GM23338 (cell line): ENCODE measurements at regions not wholly inside any gene's neighbourhood (a gene's known extent, or its start where the extent isn't known, plus 50 kb on each side); places are given as distances from the start of the nearest gene placed in this dataset.

Source experiments
- ATAC-seq: fragments of 200-7000 bp; cut with Tn5 transposase; 3 replicates; pipeline ENCODE4 v1.9.1; 2020
- DNase-seq: peaks from one replicate; pipeline ENCODE4 v3.0.0-alpha.2; 2015; ENCODE audit warnings: low spot score
- H2AFZ ChIP-seq: fragments of 200-600 bp; sonication (generic); 2 replicates; pipeline ENCODE4 v1.8.0; 2016; ENCODE audit warnings: antibody characterized with exemption, mild to moderate bottlenecking, moderate library complexity
- H3F3A ChIP-seq: fragments of 200-600 bp; sonication (generic); replicated peaks from 2 replicates; pipeline ENCODE4 v1.8.0; 2017; ENCODE audit warnings: antibody characterized with exemption, mixed run types, low read depth
- H3K27ac ChIP-seq: fragments of 200-600 bp; sonication (generic); 2 replicates; pipeline ENCODE4 v1.6.1; 2016; ENCODE audit warnings: low read depth
- H3K27me3 ChIP-seq: fragments of 200-600 bp; sonication (generic); 2 replicates; pipeline ENCODE4 v1.8.0; 2016; ENCODE audit warnings: mild to moderate bottlenecking, mixed run types, moderate library complexity; ENCODE audit not compliant: insufficient read depth
- H3K36me3 ChIP-seq: fragments of 200-600 bp; sonication (generic); 2 replicates; pipeline ENCODE4 v1.8.0; 2016; ENCODE audit warnings: mild to moderate bottlenecking; ENCODE audit not compliant: insufficient read depth
- H3K4me1 ChIP-seq: fragments of 200-600 bp; sonication (generic); 2 replicates; pipeline ENCODE4 v1.8.0; 2016; ENCODE audit warnings: mild to moderate bottlenecking, moderate library complexity; ENCODE audit not compliant: insufficient read depth
- H3K4me2 ChIP-seq: fragments of 200-600 bp; sonication (generic); 2 replicates; pipeline ENCODE4 v1.7.1; 2017; ENCODE audit warnings: mixed run types
- H3K4me3 ChIP-seq: fragments of 200-600 bp; sonication (generic); 2 replicates; pipeline ENCODE4 v1.6.1; 2016; ENCODE audit warnings: mixed run types
- H3K79me2 ChIP-seq: fragments of 200-600 bp; sonication (generic); replicated peaks from 2 replicates; pipeline ENCODE4 v1.8.0; 2017; ENCODE audit warnings: mild to moderate bottlenecking; ENCODE audit not compliant: insufficient read depth
- H3K9me2 ChIP-seq: fragments of 200-600 bp; sonication (generic); 2 replicates; pipeline ENCODE4 v1.8.0; 2017; ENCODE audit not compliant: insufficient read depth
- H4K20me1 ChIP-seq: fragments of 200-600 bp; sonication (generic); replicated peaks from 2 replicates; pipeline ENCODE4 v1.8.0; 2017; ENCODE audit warnings: mild to moderate bottlenecking; ENCODE audit not compliant: insufficient read depth
- H3K27ac Mint-ChIP-seq: 2 replicates; pipeline ENCODE4 v1.8.0; 2020; ENCODE audit warnings: inconsistent platforms, mild to moderate bottlenecking, moderate library complexity, mixed read lengths
- H3K27me3 Mint-ChIP-seq: 3 replicates; pipeline ENCODE4 v1.8.0; 2022; ENCODE audit warnings: low read depth, mild to moderate bottlenecking, moderate library complexity, mixed read lengths, inconsistent platforms; ENCODE audit not compliant: insufficient read depth, poor library complexity
- H3K36me3 Mint-ChIP-seq: 3 replicates; pipeline ENCODE4 v1.8.0; 2021; ENCODE audit warnings: low read depth, mild to moderate bottlenecking, inconsistent platforms, moderate library complexity, mixed read lengths
- H3K4me1 Mint-ChIP-seq: 3 replicates; pipeline ENCODE4 v1.8.0; 2020; ENCODE audit warnings: mild to moderate bottlenecking, inconsistent platforms, mixed read lengths
- H3K4me3 Mint-ChIP-seq: 3 replicates; pipeline ENCODE4 v1.8.0; 2021; ENCODE audit warnings: moderate library complexity, mild to moderate bottlenecking, inconsistent platforms, mixed read lengths
- H3K9me3 Mint-ChIP-seq: 3 replicates; pipeline ENCODE4 v1.8.0; 2020; ENCODE audit warnings: moderate library complexity, mild to moderate bottlenecking, inconsistent platforms, mixed read lengths
- CREB1 ChIP-seq: fragments of 250-450 bp; sonication (Bioruptor Pico); IDR thresholded peaks from 2 replicates; pipeline ENCODE4 v1.5.0; 2020; ENCODE audit warnings: low read depth, mild to moderate bottlenecking, moderate library complexity
- EZH2 ChIP-seq: fragments of 200-600 bp; sonication (generic); IDR thresholded peaks from one replicate; pipeline ENCODE4 v1.8.0; 2017; ENCODE audit warnings: antibody characterized with exemption, mild to moderate bottlenecking, low read depth; ENCODE audit not compliant: unreplicated experiment
- EZH2phosphoT487 ChIP-seq: fragments of 200-600 bp; sonication (generic); IDR thresholded peaks from one replicate; pipeline ENCODE4 v1.8.1; 2018; ENCODE audit warnings: antibody characterized with exemption; ENCODE audit not compliant: unreplicated experiment
- JUNB ChIP-seq: IDR thresholded peaks from one replicate; pipeline ENCODE4 v1.6.1; 2016; ENCODE audit warnings: antibody characterized with exemption; ENCODE audit not compliant: unreplicated experiment
- NANOG ChIP-seq: IDR thresholded peaks from 2 replicates; pipeline ENCODE4 v1.6.1; 2016; ENCODE audit warnings: antibody characterized with exemption, borderline replicate concordance
- POLR2AphosphoS5 ChIP-seq: IDR thresholded peaks from 2 replicates; pipeline ENCODE4 v1.6.1; 2016; ENCODE audit warnings: antibody characterized with exemption, low read depth
- STAT1 ChIP-seq: IDR thresholded peaks from one replicate; pipeline ENCODE4 v1.6.1; 2016; ENCODE audit warnings: antibody characterized with exemption; ENCODE audit not compliant: unreplicated experiment
- ZNF114 ChIP-seq: fragments of 250-450 bp; sonication (Bioruptor Pico); IDR thresholded peaks from 2 replicates; pipeline ENCODE4 v1.5.0; 2020; ENCODE audit warnings: mild to moderate bottlenecking, moderate library complexity
- ZNF331 ChIP-seq: fragments of 250-450 bp; sonication (Bioruptor Pico); IDR thresholded peaks from 2 replicates; pipeline ENCODE4 v1.5.0; 2020; ENCODE audit warnings: low read depth, mild to moderate bottlenecking, moderate library complexity
- TF ChIP-seq, protein P1 (sequence below): IDR thresholded peaks from 2 replicates; pipeline ENCODE4 v1.6.1; 2016; ENCODE audit warnings: antibody characterized with exemption
- TF ChIP-seq, protein P2 (sequence below): IDR thresholded peaks from one replicate; pipeline ENCODE4 v1.6.1; 2018; ENCODE audit warnings: antibody characterized with exemption; ENCODE audit not compliant: unreplicated experiment
- TF ChIP-seq, protein P3 (sequence below): fragments of 250-450 bp; sonication (Bioruptor Pico); IDR thresholded peaks from 2 replicates; pipeline ENCODE4 v1.5.0; 2020; ENCODE audit warnings: mild to moderate bottlenecking, moderate library complexity
- TF ChIP-seq, protein P4 (sequence below), 2 experiments: fragments of 200-600 bp in 1 of 2; sonication (generic) in 1 of 2; conservative IDR thresholded peaks; 2 replicates each; pipeline versions ENCODE4 v1.5.1 to v1.6.1; 2016 to 2017; ENCODE audit warnings: antibody characterized with exemption in 2 of 2, low read depth in 2 of 2, mild to moderate bottlenecking in 2 of 2, moderate library complexity in 1 of 2

GRCh38 chr1:17949511-17949910, 158.1 kb upstream of the IGSF21 start:
- no peaks in the 10 kb centered on the region for H3K36me3 Mint-ChIP-seq
- Histone ChIP-seq H3K9me2 (no peaks in the 10 kb centered on the region), H3K79me2 (no peaks in the 10 kb centered on the region), H3K4me2 (no peak overlapping the region), H3K4me3 (no peak overlapping the region), H3F3A (no peaks in the 10 kb centered on the region), H3K27ac (no peak overlapping the region), H4K20me1 (no peaks in the 10 kb centered on the region), H3K4me1 (no peaks in the 10 kb centered on the region), H2AFZ (no peak overlapping the region), H3K27me3 (no peaks in the 10 kb centered on the region), H3K36me3 (no peaks in the 10 kb centered on the region)
- peaks cover 3% of the 10 kb centered on the region; the same call in 2 of the 3 replicates for H3K4me1 Mint-ChIP-seq
- DNase-seq = no peak
- peaks cover 19% of the 10 kb centered on the region for H3K27me3 Mint-ChIP-seq
- ATAC-seq = no peak
- no peaks in the 10 kb centered on the region for H3K9me3 Mint-ChIP-seq
- TF ChIP-seq EZH2 (no peak), ZNF114 (CRISPR knock-in tag) (no peak), POLR2AphosphoS5 (no peak), CREB1 (CRISPR knock-in tag) (no peak), ZNF331 (CRISPR knock-in tag) (no peak), STAT1 (no peak), EZH2phosphoT487 (no peak), NANOG (no peak), JUNB (no peak)
- TF ChIP-seq, protein P1, sequence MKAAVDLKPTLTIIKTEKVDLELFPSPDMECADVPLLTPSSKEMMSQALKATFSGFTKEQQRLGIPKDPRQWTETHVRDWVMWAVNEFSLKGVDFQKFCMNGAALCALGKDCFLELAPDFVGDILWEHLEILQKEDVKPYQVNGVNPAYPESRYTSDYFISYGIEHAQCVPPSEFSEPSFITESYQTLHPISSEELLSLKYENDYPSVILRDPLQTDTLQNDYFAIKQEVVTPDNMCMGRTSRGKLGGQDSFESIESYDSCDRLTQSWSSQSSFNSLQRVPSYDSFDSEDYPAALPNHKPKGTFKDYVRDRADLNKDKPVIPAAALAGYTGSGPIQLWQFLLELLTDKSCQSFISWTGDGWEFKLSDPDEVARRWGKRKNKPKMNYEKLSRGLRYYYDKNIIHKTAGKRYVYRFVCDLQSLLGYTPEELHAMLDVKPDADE = no peak
- TF ChIP-seq, protein P2, sequence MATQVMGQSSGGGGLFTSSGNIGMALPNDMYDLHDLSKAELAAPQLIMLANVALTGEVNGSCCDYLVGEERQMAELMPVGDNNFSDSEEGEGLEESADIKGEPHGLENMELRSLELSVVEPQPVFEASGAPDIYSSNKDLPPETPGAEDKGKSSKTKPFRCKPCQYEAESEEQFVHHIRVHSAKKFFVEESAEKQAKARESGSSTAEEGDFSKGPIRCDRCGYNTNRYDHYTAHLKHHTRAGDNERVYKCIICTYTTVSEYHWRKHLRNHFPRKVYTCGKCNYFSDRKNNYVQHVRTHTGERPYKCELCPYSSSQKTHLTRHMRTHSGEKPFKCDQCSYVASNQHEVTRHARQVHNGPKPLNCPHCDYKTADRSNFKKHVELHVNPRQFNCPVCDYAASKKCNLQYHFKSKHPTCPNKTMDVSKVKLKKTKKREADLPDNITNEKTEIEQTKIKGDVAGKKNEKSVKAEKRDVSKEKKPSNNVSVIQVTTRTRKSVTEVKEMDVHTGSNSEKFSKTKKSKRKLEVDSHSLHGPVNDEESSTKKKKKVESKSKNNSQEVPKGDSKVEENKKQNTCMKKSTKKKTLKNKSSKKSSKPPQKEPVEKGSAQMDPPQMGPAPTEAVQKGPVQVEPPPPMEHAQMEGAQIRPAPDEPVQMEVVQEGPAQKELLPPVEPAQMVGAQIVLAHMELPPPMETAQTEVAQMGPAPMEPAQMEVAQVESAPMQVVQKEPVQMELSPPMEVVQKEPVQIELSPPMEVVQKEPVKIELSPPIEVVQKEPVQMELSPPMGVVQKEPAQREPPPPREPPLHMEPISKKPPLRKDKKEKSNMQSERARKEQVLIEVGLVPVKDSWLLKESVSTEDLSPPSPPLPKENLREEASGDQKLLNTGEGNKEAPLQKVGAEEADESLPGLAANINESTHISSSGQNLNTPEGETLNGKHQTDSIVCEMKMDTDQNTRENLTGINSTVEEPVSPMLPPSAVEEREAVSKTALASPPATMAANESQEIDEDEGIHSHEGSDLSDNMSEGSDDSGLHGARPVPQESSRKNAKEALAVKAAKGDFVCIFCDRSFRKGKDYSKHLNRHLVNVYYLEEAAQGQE = no peak
- TF ChIP-seq, protein P3, sequence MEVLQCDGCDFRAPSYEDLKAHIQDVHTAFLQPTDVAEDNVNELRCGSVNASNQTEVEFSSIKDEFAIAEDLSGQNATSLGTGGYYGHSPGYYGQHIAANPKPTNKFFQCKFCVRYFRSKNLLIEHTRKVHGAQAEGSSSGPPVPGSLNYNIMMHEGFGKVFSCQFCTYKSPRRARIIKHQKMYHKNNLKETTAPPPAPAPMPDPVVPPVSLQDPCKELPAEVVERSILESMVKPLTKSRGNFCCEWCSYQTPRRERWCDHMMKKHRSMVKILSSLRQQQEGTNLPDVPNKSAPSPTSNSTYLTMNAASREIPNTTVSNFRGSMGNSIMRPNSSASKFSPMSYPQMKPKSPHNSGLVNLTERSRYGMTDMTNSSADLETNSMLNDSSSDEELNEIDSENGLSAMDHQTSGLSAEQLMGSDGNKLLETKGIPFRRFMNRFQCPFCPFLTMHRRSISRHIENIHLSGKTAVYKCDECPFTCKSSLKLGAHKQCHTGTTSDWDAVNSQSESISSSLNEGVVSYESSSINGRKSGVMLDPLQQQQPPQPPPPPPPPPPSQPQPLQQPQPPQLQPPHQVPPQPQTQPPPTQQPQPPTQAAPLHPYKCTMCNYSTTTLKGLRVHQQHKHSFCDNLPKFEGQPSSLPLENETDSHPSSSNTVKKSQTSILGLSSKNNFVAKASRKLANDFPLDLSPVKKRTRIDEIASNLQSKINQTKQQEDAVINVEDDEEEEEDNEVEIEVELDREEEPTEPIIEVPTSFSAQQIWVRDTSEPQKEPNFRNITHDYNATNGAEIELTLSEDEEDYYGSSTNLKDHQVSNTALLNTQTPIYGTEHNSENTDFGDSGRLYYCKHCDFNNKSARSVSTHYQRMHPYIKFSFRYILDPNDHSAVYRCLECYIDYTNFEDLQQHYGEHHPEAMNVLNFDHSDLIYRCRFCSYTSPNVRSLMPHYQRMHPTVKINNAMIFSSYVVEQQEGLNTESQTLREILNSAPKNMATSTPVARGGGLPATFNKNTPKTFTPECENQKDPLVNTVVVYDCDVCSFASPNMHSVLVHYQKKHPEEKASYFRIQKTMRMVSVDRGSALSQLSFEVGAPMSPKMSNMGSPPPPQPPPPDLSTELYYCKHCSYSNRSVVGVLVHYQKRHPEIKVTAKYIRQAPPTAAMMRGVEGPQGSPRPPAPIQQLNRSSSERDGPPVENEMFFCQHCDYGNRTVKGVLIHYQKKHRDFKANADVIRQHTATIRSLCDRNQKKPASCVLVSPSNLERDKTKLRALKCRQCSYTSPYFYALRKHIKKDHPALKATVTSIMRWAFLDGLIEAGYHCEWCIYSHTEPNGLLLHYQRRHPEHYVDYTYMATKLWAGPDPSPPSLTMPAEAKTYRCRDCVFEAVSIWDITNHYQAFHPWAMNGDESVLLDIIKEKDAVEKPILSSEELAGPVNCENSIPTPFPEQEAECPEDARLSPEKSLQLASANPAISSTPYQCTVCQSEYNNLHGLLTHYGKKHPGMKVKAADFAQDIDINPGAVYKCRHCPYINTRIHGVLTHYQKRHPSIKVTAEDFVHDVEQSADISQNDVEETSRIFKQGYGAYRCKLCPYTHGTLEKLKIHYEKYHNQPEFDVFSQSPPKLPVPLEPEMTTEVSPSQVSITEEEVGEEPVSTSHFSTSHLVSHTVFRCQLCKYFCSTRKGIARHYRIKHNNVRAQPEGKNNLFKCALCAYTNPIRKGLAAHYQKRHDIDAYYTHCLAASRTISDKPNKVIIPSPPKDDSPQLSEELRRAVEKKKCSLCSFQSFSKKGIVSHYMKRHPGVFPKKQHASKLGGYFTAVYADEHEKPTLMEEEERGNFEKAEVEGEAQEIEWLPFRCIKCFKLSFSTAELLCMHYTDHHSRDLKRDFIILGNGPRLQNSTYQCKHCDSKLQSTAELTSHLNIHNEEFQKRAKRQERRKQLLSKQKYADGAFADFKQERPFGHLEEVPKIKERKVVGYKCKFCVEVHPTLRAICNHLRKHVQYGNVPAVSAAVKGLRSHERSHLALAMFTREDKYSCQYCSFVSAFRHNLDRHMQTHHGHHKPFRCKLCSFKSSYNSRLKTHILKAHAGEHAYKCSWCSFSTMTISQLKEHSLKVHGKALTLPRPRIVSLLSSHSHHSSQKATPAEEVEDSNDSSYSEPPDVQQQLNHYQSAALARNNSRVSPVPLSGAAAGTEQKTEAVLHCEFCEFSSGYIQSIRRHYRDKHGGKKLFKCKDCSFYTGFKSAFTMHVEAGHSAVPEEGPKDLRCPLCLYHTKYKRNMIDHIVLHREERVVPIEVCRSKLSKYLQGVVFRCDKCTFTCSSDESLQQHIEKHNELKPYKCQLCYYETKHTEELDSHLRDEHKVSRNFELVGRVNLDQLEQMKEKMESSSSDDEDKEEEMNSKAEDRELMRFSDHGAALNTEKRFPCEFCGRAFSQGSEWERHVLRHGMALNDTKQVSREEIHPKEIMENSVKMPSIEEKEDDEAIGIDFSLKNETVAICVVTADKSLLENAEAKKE (CRISPR knock-in tag) = no peak
- TF ChIP-seq, protein P4, sequence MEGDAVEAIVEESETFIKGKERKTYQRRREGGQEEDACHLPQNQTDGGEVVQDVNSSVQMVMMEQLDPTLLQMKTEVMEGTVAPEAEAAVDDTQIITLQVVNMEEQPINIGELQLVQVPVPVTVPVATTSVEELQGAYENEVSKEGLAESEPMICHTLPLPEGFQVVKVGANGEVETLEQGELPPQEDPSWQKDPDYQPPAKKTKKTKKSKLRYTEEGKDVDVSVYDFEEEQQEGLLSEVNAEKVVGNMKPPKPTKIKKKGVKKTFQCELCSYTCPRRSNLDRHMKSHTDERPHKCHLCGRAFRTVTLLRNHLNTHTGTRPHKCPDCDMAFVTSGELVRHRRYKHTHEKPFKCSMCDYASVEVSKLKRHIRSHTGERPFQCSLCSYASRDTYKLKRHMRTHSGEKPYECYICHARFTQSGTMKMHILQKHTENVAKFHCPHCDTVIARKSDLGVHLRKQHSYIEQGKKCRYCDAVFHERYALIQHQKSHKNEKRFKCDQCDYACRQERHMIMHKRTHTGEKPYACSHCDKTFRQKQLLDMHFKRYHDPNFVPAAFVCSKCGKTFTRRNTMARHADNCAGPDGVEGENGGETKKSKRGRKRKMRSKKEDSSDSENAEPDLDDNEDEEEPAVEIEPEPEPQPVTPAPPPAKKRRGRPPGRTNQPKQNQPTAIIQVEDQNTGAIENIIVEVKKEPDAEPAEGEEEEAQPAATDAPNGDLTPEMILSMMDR (conservative IDR thresholded peaks at IDR 0.05; ENCODE audit: low read depth in 2 of 2) = no peak
- H3K4me3 Mint-ChIP-seq = no peak overlapping the region
- no peak overlapping the region for H3K27ac Mint-ChIP-seq
